ENCODE measurements at regions not wholly inside any gene's neighbourhood (a gene's known extent, or its start where the extent isn't known, plus 50 kb on each side); places are given as distances from the start of the nearest gene placed in this dataset.
"Not testable (repeated sequence)": the region's sequence is repeated elsewhere in the genome, so short reads cannot be mapped to it uniquely, and the experiment has no call there.

DNA sequence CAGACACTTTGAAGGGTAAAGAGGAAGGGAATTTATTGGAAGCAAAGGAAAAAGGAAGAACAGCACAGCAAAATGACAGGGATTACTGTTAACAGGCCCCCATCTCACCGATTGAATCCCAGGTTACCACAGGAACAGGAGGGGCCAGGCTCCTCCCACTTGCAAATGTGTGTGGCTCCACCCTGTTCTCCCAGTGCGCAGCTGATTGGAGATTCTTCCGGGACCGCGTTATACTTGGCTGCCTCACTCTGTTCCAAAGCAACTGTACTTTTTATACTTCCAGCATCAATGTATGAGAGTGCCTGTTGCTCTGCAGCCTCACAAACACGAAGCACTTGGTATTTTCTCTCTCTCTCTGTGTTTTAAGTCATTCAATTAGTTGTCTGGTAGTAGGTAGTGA is 273.6 kb upstream of the MDGA2 start:
- DNase-seq: no peak

DNA sequence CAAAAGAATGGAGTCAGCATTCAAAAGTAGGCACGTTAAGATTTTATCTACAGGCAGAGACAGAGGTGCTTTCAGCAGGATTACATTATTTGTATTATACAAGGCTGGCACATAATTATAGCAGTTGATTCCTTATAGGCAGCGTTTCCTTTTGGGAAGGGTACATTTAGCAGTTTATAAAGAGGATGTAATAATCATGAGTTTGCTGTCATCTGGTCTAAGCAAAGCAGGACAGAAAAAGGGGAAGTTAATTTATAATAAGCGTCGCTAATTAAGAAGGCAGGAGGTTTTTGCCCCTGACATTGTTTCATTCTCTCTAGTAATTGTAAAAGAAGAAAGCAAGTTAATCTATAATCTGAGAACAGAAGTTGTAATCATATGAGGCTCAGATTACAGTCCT is 259.9 kb upstream of the MDGA2 start:
- DNase-seq: no peak

DNA sequence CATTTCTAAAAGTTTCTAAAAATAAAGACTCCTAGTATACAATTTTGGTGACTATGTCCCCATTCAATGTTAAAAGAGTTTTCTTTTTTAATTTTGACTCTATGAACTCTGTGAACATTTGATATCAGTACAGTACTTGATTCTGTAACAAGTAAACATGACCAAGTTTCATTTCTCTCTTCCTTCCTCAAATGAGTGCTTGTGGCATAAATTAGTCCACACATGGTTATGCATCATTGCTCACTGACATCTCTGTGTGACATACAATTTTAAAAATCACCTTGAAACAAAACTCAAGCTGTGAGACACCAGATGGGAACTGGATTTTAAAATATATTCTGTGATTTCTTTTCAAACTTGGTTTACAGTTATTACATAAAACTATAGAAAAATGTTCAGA is 253.9 kb upstream of the MDGA2 start:
- no peak for DNase-seq

DNA sequence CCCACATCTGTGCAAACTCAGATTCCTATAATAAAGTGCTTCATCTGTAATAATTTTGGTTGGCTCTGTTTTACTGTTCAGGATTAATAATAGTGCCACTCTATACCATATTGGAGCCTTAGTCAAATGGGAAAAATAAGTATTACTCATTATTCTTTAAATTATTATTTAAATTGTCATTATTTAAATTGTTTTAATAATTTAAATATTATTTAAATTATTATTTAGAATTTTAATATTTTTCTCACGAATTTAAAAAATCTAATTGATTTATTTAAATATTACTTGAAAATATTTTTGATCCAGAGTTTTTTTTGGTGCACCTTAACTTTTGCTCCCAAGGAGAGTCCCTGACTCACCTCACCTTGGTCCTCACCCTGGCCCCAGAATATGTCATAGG is 245.7 kb upstream of the MDGA2 start:
- DNase-seq: no peak

DNA sequence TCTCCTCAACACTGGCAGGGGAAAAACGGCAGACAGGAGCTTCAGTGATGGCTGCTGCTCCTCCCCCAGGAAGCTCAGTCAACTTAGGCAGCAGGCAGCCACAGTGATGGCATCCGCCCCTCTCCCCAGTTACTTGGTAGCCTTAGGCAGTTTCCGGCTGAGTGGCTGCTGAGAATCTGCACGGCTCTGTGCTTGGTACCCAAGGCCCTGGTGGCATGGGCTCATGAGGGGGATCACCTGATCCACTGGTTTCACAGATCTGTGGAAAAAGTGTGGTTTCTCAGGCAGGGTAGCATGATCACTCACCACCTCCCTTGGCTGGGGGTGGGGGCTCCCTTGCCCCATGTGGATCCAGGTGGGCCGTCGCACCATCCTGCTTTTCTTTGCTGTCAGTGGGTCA is 244.6 kb upstream of the MDGA2 start:
- DNase-seq: no peak

DNA sequence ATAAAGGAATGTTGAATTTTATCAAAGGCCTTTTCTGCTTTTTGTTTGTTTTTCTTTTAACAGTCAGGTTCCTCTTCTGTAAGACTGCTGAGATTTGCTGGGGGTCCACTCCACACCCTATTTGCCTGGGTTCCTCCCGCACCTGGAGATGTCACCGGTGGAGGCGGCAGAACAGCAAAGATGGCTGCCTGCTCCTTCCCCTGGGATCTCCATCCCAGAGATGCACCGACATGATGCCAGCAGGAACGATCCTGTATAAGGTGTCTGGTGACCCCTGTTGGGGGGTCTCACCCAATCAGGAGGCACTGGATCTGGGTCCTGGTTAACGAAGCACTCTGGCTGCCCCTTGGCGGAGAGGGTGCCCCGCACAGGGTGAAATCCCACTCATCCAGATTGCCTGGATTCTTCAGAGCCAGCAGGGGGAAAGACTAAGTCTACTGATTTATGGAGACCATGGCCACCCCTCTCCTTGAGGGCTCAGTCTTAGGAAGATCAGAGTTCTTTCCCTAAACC is 244.0 kb upstream of the MDGA2 start:
- no peak for DNase-seq

DNA sequence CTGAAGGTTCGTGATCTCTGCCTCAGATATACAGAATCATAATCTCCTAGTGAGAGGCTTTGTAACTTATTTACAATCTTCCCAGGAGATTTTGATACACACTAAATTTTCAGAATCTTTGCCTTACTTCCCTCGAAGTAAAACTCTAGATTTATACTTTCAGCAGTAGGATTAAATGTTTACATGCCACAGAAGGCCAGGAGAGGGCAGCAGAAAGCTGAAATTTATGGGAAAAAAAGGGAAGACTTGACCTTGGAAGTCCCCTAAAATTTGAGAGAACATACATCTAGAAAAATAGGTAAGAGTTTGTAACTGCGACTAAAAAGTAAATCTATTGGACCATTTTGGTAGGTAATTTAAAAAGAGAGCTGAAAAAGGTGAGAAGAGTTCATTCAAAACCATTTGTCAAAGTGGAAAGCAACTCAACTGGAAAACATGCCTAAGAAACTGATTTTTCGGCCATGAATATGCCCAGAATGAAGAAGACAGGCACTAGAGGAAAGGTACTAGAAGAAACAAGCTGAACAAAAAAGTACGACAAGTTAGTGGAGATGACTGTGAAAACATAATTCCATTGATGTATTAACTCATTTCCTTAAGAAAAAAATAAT is 242.0 kb upstream of the MDGA2 start:
- DNase-seq: peak; percentile 34

DNA sequence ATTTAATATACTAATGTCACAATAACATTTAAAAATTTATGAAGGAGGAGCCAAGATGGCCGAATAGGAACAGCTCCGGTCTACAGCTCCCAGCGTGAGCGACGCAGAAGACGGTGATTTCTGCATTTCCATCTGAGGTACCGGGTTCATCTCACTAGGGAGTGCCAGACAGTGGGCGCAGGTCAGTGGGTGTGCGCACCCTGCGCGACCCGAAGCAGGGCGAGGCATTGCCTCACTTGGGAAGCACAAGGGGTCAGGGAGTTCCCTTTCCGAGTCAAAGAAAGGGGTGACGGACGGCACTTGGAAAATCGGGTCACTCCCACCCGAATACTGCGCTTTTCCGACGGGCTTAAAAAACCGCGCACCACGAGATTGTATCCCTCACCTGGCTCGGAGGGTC is 225.7 kb upstream of the MDGA2 start:
- not testable (repeated sequence) for DNase-seq

DNA sequence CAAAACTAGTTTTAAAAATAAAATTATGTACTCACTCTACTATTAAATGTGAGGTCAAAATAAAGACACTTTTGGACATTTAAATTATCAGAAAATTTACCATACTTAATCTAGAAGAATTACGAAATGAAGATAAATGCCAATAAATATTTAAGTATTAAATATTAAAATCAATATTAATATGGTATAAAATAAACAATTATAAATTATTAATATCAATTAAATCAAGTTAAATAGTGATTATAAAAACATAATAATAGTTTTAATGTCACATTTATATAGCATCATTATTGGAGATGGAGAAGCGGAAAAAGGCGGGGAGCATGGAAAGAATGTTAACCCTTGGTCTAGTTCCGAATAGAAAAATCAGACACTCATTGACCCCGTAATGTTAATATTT is 224.3 kb upstream of the MDGA2 start:
- DNase-seq: no peak

DNA sequence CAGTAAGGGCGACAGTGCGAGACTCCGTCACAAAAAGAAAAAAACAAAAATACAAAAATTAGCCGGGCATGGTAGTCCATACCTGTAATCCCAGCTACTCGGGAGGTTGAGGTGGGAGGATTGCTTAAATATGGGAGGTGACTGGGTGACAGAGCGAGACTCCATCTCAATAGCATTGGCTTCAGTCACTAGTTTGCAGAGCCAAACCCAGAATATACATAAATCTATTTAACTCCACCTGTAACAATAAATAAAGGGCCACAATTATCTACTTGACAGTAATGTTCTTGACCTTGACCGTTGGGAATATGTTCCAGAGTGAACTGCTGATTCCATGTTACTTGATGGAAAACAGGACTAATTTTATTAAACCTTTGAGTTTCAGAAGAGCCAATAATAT is 198.9 kb upstream of the MDGA2 start:
- DNase-seq: no peak

DNA sequence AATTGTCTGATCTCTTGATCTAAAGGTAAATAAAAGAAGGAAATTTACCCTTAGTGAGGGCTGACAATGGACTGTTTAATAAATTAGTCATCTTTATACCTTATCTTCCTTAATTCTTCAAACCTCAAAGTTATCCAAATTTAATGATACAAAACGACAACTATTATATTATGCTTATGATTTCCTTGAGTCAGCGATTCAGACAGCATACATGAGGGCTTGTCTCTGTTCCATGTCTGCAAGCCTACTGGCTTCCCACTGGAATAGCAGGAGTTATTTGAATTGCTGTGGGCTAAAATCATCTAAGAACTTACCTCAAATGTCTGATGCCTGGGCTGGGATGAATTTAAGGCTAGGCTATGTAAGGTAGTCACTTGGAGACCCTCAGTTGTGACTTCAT is 197.2 kb upstream of the MDGA2 start:
- no peak for DNase-seq

DNA sequence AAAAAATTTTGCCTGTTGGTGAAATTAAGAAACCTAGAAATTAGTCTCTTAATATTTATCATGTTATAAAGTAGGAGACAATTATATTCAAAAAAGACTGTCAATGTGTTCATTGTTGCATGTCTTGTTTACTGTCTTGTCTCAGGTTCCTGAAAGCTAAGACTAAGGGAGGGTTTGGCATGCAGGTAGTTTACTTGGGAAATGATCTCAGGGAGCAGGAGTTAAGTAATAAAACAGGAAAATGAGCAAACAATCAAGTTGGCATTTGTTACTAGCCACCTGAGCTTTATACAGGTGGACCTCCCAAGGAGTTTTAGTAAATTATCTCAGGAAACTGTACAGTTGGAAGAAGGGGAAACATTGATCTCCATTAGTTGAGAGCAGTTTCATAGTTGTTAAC is 188.0 kb upstream of the MDGA2 start:
- no peak for DNase-seq

DNA sequence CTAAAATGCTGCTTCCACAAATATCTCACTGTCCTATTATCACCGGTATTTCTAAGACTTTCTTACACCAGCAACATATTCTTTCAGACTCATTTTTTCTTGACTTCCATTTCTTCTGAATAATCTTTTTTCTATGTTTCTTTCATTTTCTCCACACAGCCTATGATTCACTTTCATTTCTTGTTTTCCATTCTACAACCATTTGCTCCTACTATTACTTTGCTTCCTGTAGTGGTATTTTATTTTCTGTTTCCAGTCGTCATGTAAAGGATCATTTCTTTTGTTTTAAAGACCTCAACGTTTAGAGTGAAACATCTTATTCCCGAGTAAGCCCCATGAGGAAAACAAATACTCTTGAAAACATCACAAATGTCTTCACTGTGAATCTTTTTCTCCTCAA is 182.2 kb upstream of the MDGA2 start:
- DNase-seq: no peak

DNA sequence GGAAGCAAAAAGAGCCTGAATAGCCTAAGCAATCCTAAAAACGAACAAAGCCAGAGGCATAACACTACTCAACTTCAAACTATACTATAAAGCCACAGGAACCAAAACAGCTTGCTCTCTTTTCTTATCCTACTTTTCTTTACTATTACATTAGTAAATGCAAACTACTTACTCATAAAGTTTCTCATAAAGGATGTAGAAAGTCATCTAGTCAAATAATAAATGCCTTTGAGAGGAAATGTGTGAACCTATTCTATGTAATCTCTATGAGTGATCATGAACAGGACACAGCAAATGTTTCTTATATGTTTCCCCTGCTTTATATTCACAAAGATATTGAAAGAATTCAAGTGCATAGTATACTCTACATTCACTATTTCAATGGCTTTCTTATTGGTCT is 176.9 kb upstream of the MDGA2 start:
- DNase-seq: no peak

DNA sequence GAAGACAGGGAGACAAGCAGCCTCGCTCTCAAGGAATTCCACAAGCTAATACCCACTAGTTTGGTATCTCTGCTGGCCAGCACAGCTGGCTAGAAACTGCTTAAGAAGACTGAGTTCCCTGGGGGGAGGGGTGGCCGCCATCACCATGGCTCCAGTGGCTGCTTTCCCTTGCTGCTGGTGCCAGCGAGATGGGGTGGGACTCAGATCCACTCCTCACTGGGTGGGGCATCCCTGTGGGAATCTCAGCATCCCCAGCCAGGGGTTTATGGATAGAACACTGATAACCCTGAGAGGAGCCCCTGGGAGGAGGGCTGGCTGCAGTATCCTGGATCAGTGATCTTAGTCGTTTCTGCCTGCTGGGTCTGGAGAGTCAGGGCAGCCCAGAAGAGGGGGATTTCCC is 170.6 kb upstream of the MDGA2 start:
- no peak for DNase-seq

DNA sequence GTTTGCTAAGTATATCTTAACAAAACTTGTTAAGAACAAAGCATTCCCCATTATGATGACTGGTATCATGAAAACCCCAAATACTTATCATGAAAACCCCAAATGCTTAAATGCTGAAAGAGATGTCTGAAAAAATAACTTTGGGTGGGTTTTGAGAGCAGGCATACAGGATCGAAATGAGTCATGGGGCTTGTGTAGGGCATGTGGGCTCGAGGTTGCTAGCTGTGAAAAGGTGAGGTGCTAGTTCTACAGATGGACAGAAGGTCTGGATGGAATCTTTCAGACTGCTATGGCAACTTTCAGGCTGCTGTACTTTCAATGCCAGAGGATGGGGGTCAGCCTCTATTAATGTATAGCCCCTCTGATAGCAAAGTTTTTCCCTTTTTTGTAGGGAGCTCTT is 167.8 kb upstream of the MDGA2 start:
- DNase-seq: no peak

DNA sequence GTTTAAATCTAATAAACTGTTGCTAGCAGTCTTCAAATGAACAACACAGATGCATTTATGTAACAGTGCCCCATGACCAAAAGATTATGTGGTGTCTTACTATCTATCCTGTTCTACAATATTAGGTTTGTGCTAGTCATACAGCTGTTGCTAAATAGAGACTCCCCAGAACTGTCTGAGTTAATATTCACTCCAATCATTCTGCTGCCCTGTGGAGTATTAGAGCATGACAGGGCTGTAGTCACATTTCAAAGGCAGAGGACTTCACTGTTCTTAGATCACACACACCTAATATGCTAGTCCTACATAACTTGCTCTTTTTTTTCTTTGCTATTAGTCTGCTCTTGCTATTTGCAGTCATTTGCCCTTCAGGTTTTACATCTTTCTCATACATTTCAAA is 157.6 kb upstream of the MDGA2 start:
- DNase-seq: no peak

DNA sequence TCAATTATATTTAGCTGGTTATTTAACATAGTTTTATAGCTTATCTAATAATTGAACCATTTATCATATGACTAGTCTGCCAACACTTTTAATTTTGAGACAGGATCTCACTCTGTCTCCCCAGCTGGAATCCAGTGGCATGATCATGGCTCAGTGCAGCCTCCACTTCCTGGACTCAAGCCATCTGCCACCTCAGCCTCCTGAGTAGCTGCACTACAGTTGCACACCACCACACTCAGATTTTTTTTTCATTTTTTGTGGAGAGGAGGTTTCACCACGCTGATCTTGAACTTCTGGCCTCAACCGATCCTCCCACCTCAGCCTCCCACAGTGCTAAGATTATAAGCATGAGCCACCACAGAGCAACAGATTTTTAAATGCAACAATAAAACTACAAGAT is 151.4 kb upstream of the MDGA2 start:
- no peak for DNase-seq

DNA sequence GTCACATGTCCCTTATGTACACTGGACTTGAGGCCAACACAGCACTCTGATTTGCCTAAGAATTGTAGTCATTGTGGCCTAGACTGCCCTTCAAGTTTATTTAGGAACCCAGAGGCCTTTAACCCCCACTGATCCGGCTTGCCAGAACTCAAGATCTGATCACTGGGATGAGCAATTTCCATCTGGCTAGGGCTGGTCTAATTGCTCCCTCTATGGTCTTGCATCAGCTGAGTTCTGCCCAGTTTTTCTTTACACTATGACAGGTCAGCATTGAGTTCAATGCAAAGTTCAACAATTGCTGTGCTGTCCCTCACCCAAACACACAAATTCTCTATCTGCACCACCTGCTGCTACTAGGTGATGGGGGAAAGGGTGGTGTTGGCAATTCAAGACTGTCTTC is 146.9 kb upstream of the MDGA2 start:
- no peak for DNase-seq

DNA sequence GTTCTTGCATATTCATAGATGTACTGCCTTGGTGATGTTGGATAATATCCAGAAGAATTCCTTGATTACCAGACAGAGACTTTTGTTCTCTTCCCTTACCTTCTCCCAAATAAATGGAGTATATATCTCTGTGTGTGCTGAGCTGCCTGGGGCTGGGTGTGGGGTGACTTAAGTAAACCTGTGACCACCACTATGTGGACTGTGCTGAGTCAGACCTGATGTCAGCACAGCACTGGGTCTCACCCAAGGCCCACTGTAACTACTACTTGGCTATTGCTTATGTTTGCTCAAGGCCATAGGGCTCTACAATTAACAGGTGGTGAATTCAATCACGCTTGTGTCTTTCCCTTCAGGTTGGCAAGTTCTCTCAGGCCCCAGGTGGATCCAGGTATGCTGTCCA is 145.7 kb upstream of the MDGA2 start:
- DNase-seq: no peak

DNA sequence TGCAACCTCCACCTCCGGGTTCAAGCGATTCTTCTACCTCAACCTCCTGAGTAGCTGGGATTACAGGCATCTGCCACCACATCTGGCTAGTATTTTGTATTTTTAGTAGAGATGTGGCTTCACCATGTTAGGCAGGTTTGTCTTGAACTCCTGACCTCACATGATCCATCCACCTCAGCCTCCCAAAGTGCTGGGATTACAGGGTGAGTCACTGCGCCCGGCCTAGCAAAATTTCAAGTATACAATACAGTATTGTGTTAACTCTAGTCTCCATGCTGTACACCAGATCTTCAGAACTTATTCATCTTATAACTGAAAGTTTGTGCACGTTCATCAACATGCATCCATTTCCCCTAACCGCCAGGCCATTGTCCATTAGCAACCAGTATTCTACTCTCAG is 115.1 kb upstream of the MDGA2 start:
- DNase-seq: no peak

DNA sequence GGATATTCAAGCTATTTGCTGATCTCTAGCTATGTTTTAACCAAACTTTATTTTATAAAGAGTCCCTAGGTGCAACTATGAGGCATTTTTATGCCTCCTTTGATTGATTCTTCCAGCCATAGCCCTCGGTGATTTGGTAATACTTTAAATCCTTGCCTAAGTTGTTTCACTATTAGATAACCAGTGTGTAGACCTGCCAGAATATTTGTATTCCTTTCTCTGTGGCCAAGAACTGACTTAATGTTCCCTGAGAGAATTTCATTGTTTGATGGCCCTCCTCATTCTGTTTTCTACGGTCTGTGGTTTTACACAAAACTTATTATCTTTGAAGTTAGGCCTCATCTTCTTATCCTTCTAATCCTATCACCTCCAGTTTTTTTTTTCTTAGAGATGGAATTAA is 109.7 kb upstream of the MDGA2 start:
- DNase-seq: no peak

DNA sequence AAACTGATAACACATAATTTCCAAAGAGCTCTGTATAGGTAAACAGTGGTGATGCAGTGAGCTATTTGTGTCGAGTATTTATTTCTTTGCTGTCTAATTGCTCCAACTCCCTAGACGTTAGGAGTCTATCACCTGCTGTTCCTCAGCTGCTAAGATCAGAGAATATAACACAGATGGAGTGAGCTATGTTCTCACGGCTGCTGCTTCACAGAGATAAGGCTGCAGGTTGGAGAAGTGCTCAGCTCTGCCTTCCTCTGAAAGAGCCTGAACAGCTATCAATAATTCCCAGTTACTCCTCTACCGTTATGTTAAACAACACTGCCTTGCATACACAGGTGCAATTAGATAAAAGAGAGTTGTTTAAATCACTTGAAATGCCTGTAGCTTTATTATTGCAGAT is 103.2 kb upstream of the MDGA2 start:
- no peak for DNase-seq

DNA sequence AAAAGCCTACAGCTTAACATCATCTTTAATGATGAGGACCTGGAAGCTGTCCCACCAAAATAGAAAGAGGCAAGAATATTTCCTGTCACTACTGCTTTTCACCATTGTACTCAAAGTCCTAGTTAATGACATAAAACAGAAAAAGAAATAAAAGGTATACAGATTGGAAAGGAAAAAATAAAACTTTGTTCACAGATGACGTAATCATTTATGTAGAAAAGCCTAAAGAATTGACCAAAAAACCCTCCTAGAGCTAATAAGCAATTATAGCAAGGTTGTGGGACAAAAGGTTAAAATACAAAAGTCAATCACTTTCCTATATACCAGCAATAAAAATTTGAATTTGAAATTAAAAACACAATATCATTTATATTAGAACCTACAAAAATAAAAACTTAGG is 97.2 kb upstream of the MDGA2 start:
- DNase-seq: no peak

DNA sequence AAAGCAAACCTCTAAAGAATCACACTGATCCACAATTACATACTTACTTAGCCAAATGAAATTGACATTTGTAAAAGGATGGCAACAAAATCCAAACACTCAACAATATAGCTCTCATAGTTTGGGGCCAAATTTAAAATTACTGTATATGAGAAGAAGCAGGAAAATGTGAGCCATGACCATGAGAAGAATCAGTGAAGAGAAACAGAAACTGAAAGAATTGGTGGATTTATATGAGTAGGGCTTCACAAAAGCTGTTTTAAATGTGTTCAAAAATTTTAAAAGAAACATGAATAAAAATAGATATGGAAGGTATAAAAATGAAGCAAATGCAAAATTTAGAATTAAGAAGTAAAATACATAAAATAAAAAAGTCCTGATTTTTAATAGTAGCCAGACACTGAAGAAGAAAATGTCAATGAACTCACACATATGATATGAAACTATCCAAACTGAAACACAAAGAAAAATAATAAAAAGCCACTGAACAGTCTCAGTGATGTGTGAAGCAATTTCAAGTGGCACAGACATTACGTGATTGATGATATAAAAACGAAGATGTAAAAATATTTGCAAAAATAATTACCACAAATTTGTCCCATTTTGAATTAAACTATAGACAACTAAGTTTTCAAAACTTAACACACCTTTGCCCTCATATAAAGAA is 87.9 kb upstream of the MDGA2 start:
- no peak for DNase-seq
